Smooth muscle cell (in vitro differentiated cells): ENCODE measurements at regions not wholly inside any gene's neighbourhood (a gene's known extent, or its start where the extent isn't known, plus 50 kb on each side); places are given as distances from the start of the nearest gene placed in this dataset.

Experiments used
- DNase-seq: peaks from one replicate; lab custom pipeline; 2025; ENCODE audit not compliant: unreplicated experiment; lab: John Stamatoyannopoulos, UW
- H2AFZ ChIP-seq: fragments of 200-600 bp; sonication (generic); 2 replicates; pipeline ENCODE4 v1.6.0; 2016; ENCODE audit warnings: antibody characterized with exemption, low read depth, mild to moderate bottlenecking
- H3F3A ChIP-seq: fragments of 200-600 bp; sonication (generic); 2 replicates; pipeline ENCODE4 v1.6.0; 2017; ENCODE audit warnings: antibody characterized with exemption, low read depth
- H3K27ac ChIP-seq: fragments of 200-600 bp; sonication (generic); 2 replicates; pipeline ENCODE4 v1.5.1; 2016; ENCODE audit warnings: low read depth, mild to moderate bottlenecking
- H3K27me3 ChIP-seq: fragments of 200-600 bp; sonication (generic); 2 replicates; pipeline ENCODE4 v1.6.1; 2016; ENCODE audit warnings: low read depth, mild to moderate bottlenecking
- H3K36me3 ChIP-seq: fragments of 200-600 bp; sonication (generic); 2 replicates; pipeline ENCODE4 v1.5.1; 2016; ENCODE audit warnings: low read depth
- H3K4me1 ChIP-seq: fragments of 200-600 bp; sonication (generic); 2 replicates; pipeline ENCODE4 v1.5.1; 2016; ENCODE audit warnings: low read depth
- H3K4me2 ChIP-seq: fragments of 200-600 bp; sonication (generic); 2 replicates; pipeline ENCODE4 v1.6.0; 2016; ENCODE audit warnings: mild to moderate bottlenecking
- H3K4me3 ChIP-seq: fragments of 200-600 bp; sonication (generic); 2 replicates; pipeline ENCODE4 v1.5.1; 2016; ENCODE audit warnings: mild to moderate bottlenecking
- H3K79me2 ChIP-seq: fragments of 200-600 bp; sonication (generic); 2 replicates; pipeline ENCODE4 v1.6.0; 2016; ENCODE audit warnings: low read depth, mild to moderate bottlenecking
- H3K9ac ChIP-seq: fragments of 200-600 bp; sonication (generic); 2 replicates; pipeline ENCODE4 v1.6.0; 2016; ENCODE audit warnings: low read depth
- H3K9me3 ChIP-seq: fragments of 200-600 bp; sonication (generic); replicated peaks from 2 replicates; pipeline ENCODE4 v1.5.1; 2016; ENCODE audit warnings: low read depth
- H4K20me1 ChIP-seq: fragments of 200-600 bp; sonication (generic); 2 replicates; pipeline ENCODE4 v1.6.0; 2016; ENCODE audit warnings: low read depth
- WGBS: methylation state at CpG from one replicate; pipeline ENCODE4 v1.1.7; 2016; ENCODE audit warnings: low lambda C conversion rate; 5-methylcytosine and 5-hydroxymethylcytosine counted together
- TF ChIP-seq, protein P1 (sequence below): fragments of 200-600 bp; sonication (generic); IDR thresholded peaks from 2 replicates; pipeline ENCODE4 v1.5.1; 2017; ENCODE audit warnings: borderline replicate concordance, mild to moderate bottlenecking, antibody characterized with exemption; ENCODE audit not compliant: insufficient read depth, poor library complexity, severe bottlenecking

DNA sequence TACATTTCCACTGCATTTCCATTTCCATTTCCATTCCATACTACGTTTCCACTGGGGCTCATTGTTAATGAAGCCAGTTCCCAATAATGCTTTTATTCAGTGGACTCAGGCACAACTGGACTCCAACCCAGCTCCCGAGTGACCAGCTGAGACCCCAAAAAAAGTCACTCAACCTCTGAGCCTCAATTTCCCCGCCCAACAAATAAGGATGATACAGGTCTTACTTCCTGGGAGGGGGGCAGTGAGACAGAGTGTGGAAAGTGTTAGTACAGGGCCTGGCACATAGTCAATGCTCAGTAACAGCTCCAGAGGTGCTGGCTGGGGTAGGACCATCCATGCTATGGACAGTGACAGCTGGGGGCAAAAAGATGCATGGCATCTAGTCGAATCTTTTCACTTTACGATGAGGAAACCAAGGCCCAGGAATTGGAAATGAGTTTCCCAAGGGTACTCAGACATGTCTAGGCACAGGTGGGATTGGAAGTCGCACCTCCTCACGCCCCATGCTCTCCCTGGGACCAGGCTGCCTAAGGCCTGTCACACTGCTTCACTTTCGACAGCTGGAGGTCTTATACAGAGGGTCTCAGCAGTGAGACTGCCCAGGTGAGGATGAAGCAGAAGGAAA is 226.5 kb downstream of the ANAPC1 start:
- Histone ChIP-seq H3K4me3 (no peak overlapping the region), H3K36me3 (no peaks in the 10 kb centered on the region), H3K4me1 (no peaks in the 10 kb centered on the region), H2AFZ (no peak overlapping the region), H3F3A (no peaks in the 10 kb centered on the region), H3K27ac (no peak overlapping the region), H4K20me1 (no peaks in the 10 kb centered on the region), H3K9me3 (no peaks in the 10 kb centered on the region), H3K4me2 (no peak overlapping the region), H3K79me2 (no peaks in the 10 kb centered on the region), H3K9ac (no peak overlapping the region), H3K27me3 (no peaks in the 10 kb centered on the region)
- 98% methylated on average over 8 of the region's 8 CpGs for WGBS
- TF ChIP-seq, protein P1, sequence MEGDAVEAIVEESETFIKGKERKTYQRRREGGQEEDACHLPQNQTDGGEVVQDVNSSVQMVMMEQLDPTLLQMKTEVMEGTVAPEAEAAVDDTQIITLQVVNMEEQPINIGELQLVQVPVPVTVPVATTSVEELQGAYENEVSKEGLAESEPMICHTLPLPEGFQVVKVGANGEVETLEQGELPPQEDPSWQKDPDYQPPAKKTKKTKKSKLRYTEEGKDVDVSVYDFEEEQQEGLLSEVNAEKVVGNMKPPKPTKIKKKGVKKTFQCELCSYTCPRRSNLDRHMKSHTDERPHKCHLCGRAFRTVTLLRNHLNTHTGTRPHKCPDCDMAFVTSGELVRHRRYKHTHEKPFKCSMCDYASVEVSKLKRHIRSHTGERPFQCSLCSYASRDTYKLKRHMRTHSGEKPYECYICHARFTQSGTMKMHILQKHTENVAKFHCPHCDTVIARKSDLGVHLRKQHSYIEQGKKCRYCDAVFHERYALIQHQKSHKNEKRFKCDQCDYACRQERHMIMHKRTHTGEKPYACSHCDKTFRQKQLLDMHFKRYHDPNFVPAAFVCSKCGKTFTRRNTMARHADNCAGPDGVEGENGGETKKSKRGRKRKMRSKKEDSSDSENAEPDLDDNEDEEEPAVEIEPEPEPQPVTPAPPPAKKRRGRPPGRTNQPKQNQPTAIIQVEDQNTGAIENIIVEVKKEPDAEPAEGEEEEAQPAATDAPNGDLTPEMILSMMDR, result no peak
- DNase-seq, result no peak

DNA sequence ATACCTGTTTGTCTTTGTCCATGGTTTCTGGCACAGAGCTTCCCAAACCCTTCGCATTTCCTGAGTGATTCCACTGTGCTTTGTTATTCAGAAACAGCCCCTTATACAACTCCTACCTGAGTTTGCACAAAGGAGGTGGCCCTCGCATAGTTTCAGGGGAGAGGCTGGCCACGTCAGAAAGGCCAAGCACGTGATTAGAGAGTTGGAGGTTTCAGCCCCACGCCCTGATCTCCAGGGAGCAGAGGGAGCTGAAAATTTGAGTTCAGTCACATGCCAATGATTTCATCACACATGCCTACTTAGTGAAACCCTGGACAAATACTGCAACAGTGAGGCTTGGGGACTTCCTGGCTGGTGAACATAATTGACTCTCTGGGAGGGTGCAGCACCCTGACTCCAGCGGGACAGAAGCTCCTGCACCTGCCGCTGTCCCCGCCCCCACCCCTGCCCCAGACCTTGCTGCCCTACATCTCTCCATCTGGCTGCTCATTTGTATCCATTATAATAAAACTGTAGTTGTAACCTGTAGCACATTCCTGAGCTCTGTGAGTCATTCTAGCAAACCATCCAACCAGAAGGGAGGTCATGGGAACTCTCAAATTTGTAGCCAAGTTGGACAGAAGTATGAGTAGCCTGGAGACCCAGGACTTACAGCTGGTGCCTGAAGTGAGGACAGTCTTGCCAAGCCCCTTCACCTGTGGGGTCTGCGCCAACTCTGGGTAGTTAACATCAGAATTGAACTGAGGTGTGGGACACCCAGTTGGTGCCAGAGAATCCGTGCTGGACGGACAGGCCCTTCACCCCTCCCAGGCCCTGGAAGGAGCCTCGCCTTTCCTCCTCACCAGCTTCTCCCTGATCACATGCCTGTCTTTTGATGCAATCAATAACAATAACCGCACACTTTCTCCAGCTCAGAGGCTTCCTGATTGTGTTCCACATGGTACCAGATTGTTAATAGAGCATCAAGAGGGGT is 224.3 kb downstream of the ANAPC1 start:
- Histone ChIP-seq H4K20me1 (no peaks in the 10 kb centered on the region), H3K27ac (peak overlapping the region; percentile 72), H3F3A (no peaks in the 10 kb centered on the region), H3K9me3 (no peaks in the 10 kb centered on the region), H3K4me1 (no peaks in the 10 kb centered on the region), H2AFZ (no peak overlapping the region), H3K9ac (peak overlapping the region; percentile 48), H3K36me3 (no peaks in the 10 kb centered on the region), H3K4me3 (no peak overlapping the region), H3K4me2 (no peak overlapping the region), H3K79me2 (no peaks in the 10 kb centered on the region), H3K27me3 (no peaks in the 10 kb centered on the region)
- DNase-seq, result no peak
- whole genome bisulfite sequencing, result 71% methylated on average over 13 of the region's 13 CpGs
- TF ChIP-seq, protein P1, result no peak

DNA sequence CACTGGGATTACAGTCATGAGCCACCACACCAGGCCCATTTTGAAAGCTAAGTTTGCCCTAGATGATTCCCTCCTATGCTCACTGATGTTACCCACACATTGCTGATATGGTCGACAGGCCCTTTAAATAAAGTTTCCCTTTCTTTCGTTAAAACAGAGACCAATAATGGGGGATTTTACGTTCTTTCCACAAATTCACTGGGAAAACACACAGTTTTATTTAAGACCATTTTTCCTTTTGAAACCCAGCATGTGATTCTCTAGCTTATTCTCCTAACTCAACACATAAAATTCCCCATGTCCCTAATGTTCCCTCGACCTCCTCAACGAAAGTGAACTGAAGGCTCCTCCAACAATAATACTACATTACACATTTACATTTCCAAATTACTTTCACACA is 223.2 kb downstream of the ANAPC1 start:
- WGBS, result 94% methylated on average over 5 of the region's 5 CpGs
- no peak overlapping the region for H2AFZ ChIP-seq
- H3K4me3 ChIP-seq, result no peak overlapping the region
- no peaks in the 10 kb centered on the region for H3K36me3 ChIP-seq
- H3K9me3 ChIP-seq, result no peaks in the 10 kb centered on the region
- no peaks in the 10 kb centered on the region for H3K27me3 ChIP-seq
- H3K4me1 ChIP-seq, result no peaks in the 10 kb centered on the region
- H4K20me1 ChIP-seq, result no peaks in the 10 kb centered on the region
- no peaks in the 10 kb centered on the region for H3K79me2 ChIP-seq
- TF ChIP-seq, protein P1, result no peak
- H3K9ac ChIP-seq, result no peak overlapping the region
- H3K27ac ChIP-seq, result no peak overlapping the region
- no peaks in the 10 kb centered on the region for H3F3A ChIP-seq
- no peak overlapping the region for H3K4me2 ChIP-seq
- DNase-seq, result no peak
